ENCODE measurements at regions not wholly inside any gene's neighbourhood (a gene's known extent, or its start where the extent isn't known, plus 50 kb on each side); places are given as distances from the start of the nearest gene placed in this dataset.

DNA sequence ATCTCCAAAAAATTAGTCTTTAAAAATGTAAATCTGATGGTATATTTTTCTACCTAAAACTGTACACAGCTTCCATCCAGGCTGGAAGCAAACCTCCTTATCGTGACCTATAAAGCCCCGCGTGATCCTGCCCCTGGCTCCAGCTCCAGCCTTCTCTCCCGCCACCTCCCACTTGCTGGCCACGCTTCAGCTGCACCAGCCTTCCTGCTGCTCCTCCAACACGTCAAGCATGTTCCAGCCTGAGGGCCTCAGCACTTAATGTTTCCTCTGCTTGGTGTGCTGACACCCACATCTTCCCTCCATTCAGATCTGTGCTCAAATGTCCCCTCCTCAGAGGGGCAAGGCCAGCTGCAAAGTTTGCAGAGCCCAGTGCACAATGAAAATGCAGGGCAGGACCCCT, 123.5 kb upstream of the MAGI3 start:
- Histone ChIP-seq H3K4me1 (ENCODE audit: insufficient read depth, low read length) (no peaks in the 10 kb centered on the region), H3K27ac (ENCODE audit: low read depth, low read length) (no peak overlapping the region), H3K9me3 (ENCODE audit: insufficient read depth, low read depth, low read length) (no peaks in the 10 kb centered on the region), H3K79me2 (ENCODE audit: insufficient read depth, low read length) (no peaks in the 10 kb centered on the region), H4K20me1 (ENCODE audit: insufficient read depth, low read length) (no peaks in the 10 kb centered on the region), H2AFZ (ENCODE audit: low read depth, low read length) (no peak overlapping the region), H3K4me3 (ENCODE audit: insufficient read depth, low read depth, low read length) (no peak overlapping the region), H3K4me2 (ENCODE audit: low read length) (no peak overlapping the region), H3K27me3 (ENCODE audit: insufficient read depth, low read length) (peaks cover 5% of the 10 kb centered on the region), H3K9ac (ENCODE audit: low read length) (no peak overlapping the region), H3K36me3 (ENCODE audit: insufficient read depth, low read length) (no peaks in the 10 kb centered on the region)
- DNase-seq (ENCODE audit: low read depth): no peak
- H3K9me3 Mint-ChIP-seq (ENCODE audit: unreplicated experiment): no peaks in the 10 kb centered on the region
- H3K27me3 Mint-ChIP-seq (ENCODE audit: low read depth, unreplicated experiment): no peaks in the 10 kb centered on the region
- H3K27ac Mint-ChIP-seq (ENCODE audit: unreplicated experiment): no peak overlapping the region
- H3K36me3 Mint-ChIP-seq (ENCODE audit: low read depth, unreplicated experiment): no peaks in the 10 kb centered on the region
- no peak for TF ChIP-seq EZH2 (IDR thresholded peaks at IDR 0.05; ENCODE audit: insufficient read depth, low read length)
- TF ChIP-seq, protein P1, sequence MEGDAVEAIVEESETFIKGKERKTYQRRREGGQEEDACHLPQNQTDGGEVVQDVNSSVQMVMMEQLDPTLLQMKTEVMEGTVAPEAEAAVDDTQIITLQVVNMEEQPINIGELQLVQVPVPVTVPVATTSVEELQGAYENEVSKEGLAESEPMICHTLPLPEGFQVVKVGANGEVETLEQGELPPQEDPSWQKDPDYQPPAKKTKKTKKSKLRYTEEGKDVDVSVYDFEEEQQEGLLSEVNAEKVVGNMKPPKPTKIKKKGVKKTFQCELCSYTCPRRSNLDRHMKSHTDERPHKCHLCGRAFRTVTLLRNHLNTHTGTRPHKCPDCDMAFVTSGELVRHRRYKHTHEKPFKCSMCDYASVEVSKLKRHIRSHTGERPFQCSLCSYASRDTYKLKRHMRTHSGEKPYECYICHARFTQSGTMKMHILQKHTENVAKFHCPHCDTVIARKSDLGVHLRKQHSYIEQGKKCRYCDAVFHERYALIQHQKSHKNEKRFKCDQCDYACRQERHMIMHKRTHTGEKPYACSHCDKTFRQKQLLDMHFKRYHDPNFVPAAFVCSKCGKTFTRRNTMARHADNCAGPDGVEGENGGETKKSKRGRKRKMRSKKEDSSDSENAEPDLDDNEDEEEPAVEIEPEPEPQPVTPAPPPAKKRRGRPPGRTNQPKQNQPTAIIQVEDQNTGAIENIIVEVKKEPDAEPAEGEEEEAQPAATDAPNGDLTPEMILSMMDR (IDR thresholded peaks at IDR 0.05; ENCODE audit: insufficient read depth, low read depth, low read length): no peak
- H3K4me1 Mint-ChIP-seq (ENCODE audit: low read depth, unreplicated experiment): no peaks in the 10 kb centered on the region
- no peak for FAIRE-seq
- H3K4me3 Mint-ChIP-seq (ENCODE audit: unreplicated experiment): no peak overlapping the region

DNA sequence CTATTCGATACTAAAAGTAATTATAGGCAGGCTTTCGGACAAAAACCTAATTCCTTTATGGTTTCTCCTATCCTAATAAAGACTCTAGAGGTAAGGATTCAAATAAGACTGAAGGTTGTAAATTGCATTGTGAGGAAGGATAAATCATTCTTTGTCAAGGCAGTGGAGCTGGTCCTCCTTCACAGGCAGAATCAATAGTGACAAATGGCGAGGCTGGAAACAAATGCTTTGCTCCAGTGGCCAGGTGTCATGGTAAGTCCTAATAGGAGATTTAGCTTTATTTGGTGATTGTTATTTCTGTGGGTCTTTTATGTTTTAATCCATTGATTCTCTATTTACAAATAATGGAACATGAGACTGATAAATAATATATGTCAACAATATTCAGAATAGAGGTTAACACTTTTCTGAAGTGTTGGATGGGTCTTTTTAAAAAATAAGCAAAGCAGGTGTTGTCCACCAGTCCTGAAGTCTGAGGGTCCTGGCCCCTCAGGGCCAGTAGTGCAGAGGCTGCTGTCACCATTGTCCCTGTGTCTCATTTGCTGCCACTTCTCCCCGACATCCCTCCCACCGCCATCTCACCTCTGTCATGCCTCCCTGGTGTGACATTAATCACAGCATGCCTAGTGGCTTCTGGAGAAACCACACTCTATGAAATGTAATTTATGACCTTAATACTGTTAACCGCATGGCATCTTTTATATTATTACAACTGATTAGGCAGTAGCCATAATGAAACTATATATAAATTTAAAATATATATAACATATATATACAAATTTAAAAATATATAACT, 120.9 kb upstream of the MAGI3 start:
- no peak overlapping the region for H3K27ac ChIP-seq (ENCODE audit: low read depth, low read length)
- Mint-ChIP-seq H3K27ac (ENCODE audit: unreplicated experiment) (no peak overlapping the region), H3K27me3 (ENCODE audit: low read depth, unreplicated experiment) (no peaks in the 10 kb centered on the region)

More for the DNA sequence above, 120.9 kb upstream of the MAGI3 start:
- Mint-ChIP-seq H3K4me1 (ENCODE audit: low read depth, unreplicated experiment) (no peaks in the 10 kb centered on the region), H3K36me3 (ENCODE audit: low read depth, unreplicated experiment) (no peaks in the 10 kb centered on the region), H3K9me3 (ENCODE audit: unreplicated experiment) (no peaks in the 10 kb centered on the region), H3K4me3 (ENCODE audit: unreplicated experiment) (no peak overlapping the region)
- H3K9me3 ChIP-seq (ENCODE audit: insufficient read depth, low read depth, low read length): no peaks in the 10 kb centered on the region
- no peaks in the 10 kb centered on the region for H3K4me1 ChIP-seq (ENCODE audit: insufficient read depth, low read length)
- H3K9ac ChIP-seq (ENCODE audit: low read length): no peak overlapping the region
- no peak overlapping the region for H2AFZ ChIP-seq (ENCODE audit: low read depth, low read length)
- no peak overlapping the region for H3K4me2 ChIP-seq (ENCODE audit: low read length)
- H3K4me3 ChIP-seq (ENCODE audit: insufficient read depth, low read depth, low read length): no peak overlapping the region
- no peaks in the 10 kb centered on the region for H3K79me2 ChIP-seq (ENCODE audit: insufficient read depth, low read length)
- no peaks in the 10 kb centered on the region for H3K36me3 ChIP-seq (ENCODE audit: insufficient read depth, low read length)
- FAIRE-seq: no peak
- no peak for DNase-seq (ENCODE audit: low read depth)
- no peaks in the 10 kb centered on the region for H4K20me1 ChIP-seq (ENCODE audit: insufficient read depth, low read length)
- no peak for TF ChIP-seq EZH2 (IDR thresholded peaks at IDR 0.05; ENCODE audit: insufficient read depth, low read length)
- TF ChIP-seq, protein P1 (IDR thresholded peaks at IDR 0.05; ENCODE audit: insufficient read depth, low read depth, low read length): no peak
- peaks cover 5% of the 10 kb centered on the region for H3K27me3 ChIP-seq (ENCODE audit: insufficient read depth, low read length)
